ENCODE measurements at regions not wholly inside any gene's neighbourhood (a gene's known extent, or its start where the extent isn't known, plus 50 kb on each side); places are given as distances from the start of the nearest gene placed in this dataset.
"Not testable (repeated sequence)": the region's sequence is repeated elsewhere in the genome, so short reads cannot be mapped to it uniquely, and the experiment has no call there.

GRCh38 chrX:17941171-17941570 is 80.1 kb upstream of the RAI2 start:
- TF ChIP-seq CTCF (IDR thresholded peaks at IDR 0.05; ENCODE audit: insufficient read depth, low read length, poor library complexity, severe bottlenecking); EZH2phosphoT487 (conservative IDR thresholded peaks at IDR 0.05; ENCODE audit: low read length): not testable (repeated sequence)

Measured in SU-DHL-6 (cell line).